HG03175 (cell line): ENCODE measurements at regions not wholly inside any gene's neighbourhood (a gene's known extent, or its start where the extent isn't known, plus 50 kb on each side); places are given as distances from the start of the nearest gene placed in this dataset.

Experiments used
- ATAC-seq: cut with Tn5 transposase; IDR thresholded peaks from one replicate; pipeline ENCODE4 v1.9.1; 2021; ENCODE audit warnings: mild to moderate bottlenecking, moderate library complexity; ENCODE audit not compliant: unreplicated experiment

DNA sequence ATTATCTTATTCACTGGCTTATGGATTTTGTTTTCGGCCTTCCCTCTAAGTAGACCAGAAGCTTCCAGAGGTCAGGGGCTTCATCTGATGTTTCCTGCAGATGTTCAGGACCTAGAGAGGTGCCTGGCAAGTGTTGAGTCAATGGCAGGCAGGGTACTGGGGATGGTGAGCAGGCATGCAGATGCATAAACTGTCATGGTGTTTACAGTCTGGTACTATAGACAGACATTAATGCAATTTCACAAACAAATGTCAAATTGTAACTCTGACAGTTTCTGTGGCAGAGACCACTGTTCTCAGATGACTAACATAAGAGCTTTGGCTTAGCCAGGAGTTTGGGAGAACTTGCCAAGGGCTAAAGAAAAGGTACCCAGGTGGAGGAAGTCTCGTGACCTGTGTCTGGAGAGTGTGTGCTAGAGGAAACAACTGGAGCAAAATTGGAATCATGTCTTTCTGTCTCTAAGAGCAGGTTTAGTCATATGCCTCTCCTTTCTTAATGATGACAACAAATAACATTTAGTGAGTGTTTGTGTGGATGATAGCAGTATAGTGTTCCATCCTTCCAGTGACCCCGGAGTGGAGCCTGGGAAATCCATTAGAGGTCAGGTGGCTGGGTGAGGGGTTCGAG lies 53.7 kb upstream of the TRAK1 start:
- ATAC-seq: no peak

GRCh38 chr3:42036483-42036823 lies 54.7 kb upstream of the TRAK1 start:
- no peak for ATAC-seq

GRCh38 chr3:42035816-42036482 lies 55.2 kb upstream of the TRAK1 start:
- ATAC-seq: no peak

GRCh38 chr3:42035007-42035406 lies 56.1 kb upstream of the TRAK1 start:
- ATAC-seq: no peak

DNA sequence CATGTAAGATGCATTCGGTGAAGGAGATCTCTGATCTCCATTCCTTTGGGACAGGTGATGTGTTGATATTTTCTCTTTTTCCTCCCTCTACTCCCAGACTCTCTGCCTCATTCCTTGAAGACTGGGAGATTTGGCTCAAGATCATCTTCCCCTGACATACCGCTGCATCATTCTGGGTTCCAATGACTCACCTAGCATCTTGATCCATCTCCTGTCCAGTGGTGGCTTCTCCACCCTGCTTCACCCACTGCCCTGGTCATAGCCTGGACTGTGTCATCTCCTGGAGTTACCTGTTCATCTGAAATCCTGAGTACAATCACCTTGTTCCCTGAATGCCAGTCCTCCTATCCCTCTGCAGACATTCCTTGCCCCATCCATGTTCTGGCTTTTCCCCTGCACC lies 57.4 kb upstream of the TRAK1 start:
- no peak for ATAC-seq

DNA sequence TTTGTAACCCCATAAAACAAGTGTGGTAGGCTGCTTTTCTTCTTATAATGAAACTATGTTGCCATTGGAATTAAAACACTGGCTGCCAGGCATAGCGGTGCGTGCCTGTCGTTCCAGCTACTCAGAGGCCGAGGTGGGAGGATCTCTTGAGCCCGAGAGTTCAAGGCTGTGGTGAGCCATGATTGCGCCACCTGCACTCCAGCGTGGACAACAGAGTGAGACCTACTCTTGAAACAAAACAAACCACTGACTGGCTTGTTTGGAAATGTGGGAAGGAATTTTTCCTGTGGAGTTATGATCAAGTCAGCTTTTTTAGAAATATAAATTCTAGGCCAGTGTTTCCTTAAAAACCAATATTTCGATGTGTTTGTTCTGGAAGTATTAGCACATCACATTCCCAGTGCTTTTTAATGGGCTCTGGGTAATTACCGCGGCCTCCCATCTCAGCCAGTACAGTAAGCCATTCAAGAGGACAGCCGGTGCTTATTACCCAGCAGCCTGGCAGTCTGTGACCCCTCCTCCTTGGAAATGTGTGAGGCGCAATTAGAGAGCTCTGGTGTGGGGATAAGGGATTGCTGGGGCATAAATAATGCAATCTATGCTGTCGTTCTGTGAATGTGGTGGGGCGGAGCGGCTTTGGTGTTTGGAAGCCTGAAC lies 58.3 kb upstream of the TRAK1 start:
- no peak for ATAC-seq

DNA sequence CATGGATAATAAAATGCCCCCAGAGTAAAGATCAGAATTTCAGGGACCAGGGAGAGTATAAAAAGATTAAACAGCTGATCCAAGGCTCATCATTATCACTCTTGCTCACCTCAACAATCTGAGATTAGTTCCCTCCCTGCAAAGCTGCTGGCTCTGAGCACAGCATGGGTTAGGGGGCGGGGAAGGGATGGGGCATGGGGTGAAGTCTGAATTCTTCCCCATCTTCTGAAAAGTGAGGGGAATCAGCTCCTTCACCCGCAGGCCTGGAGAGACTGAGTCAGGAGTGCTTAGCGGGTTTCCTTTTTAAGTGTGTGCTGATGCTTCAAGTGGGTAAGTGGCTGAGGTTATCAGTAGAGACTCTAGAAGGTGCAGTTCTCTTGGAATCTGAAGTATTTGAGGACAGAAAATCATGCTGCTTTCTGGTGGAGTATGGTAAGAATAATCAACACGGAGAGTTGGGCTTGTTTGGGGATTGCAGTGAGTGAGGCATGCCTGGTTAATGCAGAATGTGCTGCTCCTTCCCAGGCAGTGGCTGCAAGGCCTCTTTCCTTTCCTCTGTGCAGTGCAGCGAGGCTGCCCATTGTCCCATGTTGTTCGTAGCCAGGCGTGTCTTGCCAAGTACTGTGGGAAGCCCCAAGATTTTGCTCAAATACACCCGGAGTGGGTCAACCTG lies 59.2 kb upstream of the TRAK1 start:
- ATAC-seq: no peak

GRCh38 chr3:42028474-42028873 lies 62.7 kb upstream of the TRAK1 start:
- ATAC-seq: no peak

GRCh38 chr3:42027571-42027970 lies 63.6 kb upstream of the TRAK1 start:
- no peak for ATAC-seq

DNA sequence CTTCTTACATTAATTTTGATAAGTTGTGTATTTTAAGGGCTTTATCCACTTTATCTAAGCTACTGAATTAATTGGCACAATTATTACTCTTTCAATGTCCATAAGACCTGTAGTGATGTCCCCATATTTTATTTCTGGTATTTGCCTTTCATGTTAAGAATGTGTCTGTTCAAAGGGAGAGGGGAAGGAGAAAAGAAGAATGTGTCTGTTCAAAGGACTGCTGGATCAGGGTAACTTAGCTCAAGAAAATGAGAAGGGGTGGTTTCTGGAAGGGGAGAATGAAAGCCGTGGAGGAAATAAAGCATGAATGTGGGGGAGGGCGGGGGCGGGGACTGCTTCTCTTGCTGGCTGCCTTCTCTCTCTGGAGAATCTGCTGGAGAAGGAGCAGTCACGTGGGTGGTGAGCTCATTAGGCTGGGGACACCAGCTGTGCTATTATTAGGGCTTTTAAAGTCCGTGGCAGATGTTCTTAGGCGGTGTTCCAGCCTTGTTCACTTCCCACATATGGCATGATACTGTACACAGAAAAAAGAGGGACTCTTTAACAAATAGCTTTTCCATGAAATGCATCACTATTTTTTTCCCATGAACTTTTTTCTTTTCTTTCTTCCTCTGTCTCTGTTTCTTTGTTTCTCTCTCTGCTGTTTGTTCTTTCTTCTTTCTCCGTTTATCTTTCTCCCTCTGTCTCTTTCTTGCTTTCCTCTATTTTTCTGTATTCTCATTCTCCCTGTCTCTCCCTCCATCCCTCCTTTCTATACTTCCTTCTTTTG lies 63.7 kb upstream of the ULK4 start:
- no peak for ATAC-seq

- ATAC-seq: no peak
Measured at GRCh38 chr3:42024591-42025351, 62.9 kb upstream of the ULK4 start.

DNA sequence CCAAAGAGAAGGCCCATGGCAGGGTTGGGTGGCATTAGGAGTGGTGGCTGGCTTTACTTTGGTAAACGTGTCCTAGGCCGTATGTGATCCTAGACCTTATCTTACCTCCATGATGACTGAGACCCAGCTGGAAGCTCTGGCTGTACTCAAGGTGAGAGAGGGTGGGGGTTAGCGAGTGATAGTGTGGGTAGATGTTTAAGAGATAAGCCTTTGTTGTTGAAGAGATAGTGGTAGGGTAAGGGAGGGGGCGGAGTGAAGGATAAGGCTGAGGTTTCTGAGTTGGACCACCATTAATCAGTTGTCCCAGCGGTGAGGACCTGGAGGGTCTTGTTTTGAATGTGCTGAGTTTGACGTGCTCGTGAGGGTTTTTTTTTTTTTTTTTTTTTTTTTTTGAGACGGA lies 61.5 kb upstream of the ULK4 start:
- no peak for ATAC-seq

DNA sequence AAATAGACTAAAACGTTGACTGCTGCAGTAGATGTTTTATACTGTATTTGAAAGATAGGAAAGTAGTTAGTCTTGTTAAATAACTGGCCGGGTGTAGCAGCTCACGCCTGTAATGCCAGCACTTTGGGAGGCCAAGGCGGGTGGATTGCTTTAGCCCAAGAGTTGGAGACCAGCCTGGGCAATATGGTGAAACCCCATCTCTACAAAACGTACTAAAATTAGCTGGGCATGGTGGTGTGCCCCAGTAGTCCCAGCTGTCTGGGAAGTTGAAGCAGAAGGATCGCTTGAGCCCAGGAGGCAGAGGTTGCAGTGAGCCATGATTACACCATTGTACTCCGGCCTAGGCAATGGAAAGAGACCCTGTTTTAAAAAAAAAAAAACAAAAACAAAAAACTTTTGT lies 60.5 kb upstream of the ULK4 start:
- ATAC-seq: no peak

- ATAC-seq: no peak
Measured at GRCh38 chr3:42020684-42021307, 58.9 kb upstream of the ULK4 start.

GRCh38 chr3:42019953-42020260 lies 58.0 kb upstream of the ULK4 start:
- no peak for ATAC-seq

DNA sequence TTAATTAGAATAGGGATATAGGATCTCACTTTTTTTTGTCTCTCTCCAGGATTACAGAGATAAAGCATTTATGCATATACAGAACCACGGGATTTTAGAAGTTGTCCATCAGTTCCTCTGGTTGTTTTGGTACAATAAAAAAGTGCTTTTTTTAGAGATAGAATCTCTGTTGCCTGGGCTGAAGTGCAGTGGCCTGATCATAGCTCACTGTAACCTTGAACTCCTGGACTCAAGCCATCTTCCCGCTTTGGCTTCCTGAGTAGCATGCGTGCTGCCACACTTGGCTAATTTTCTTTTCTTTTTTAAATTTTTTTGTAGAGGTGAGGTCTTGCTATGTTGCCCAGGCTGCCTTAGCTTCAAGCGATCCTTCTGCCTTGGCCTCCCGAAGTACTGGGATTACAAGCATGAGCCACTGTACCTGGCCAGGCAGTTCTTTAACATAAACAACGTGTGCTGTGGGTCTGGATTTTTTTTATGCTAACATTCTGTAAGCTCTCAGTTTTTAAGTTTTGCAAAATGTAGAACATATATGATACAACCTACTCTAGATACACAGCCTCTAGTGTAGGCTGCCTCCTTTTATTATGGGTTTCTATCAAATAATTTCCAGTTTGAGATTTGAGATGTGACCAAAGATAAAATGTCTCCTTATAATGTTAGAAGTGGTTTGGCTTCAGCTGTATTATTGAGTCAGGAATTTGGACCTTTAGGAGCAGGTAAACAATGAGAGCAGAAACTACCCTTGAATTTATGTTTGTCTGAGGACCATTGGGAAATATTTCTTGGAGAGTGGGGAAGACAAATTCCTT lies 57.4 kb upstream of the ULK4 start:
- no peak for ATAC-seq

- ATAC-seq: peak; percentile 18
Measured at GRCh38 chr3:42014921-42015533, 53.1 kb upstream of the ULK4 start.

DNA sequence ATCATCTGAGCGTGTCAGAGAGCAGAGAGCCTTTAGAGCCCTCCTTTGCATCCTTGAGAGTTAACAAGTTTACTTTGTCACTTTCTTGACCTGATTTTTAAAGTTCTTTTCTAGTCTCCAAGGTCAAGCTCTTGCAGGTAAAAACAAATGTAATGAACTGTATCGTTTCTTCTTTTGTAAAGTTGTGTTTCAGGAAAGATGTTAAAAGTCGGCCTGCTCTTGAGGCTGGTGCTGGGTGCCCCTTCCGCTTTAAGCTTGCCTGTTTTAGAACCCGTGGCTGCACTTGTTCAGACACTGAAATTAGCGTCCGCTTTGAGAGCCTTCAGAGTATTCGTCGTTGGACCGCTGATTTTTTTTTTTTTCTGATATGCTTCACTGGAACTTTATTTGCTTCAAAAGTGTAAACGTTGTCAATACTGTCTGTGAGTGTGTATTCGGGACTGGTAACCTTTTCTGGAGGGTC lies 52.6 kb upstream of the ULK4 start:
- no peak for ATAC-seq
